ENCODE measurements at regions not wholly inside any gene's neighbourhood (a gene's known extent, or its start where the extent isn't known, plus 50 kb on each side); places are given as distances from the start of the nearest gene placed in this dataset.

DNA sequence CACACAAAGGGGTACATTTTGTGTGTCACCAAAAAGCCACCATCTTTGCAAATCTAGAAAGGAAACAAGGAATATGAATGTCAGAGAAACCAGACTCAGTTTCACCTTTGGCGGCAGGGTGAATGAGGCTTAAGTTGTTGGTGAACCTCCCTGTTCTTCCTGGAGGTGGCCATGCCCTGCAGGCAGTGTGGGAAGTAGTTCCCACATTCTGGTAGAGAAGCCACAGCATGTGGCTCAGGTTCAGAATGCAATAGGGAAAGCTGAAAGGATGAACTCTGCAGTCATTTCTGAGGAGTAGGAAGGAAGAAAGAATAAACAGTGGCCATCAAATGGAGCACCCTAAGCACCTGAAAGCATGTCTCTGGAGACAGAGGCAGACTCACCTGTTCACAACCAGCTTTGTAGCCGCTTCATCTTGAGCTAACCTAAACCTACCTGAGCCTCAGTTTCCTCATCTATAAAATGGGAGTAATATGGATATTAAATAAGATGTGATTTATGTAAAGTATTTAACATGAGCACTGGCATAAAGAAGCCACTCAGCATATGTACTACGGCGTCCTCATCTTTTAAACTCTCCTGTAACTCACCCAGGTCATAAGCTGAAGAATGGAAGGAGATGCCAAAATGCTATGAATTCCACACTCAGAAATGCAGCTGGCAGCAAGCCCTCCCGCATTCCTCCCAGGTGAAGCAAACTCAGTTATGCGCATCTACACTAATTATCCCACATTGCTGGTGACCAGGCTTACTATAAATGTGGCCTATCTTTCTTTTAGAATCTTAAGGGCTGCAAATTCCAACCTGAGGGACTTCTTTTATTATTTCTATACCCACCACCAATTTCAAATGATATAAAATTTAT lies 86.0 kb downstream of the ZNF608 start:
- intact Hi-C loops (cut with micrococcal nuclease), result no loop called here
- Mint-ChIP-seq H3K36me3 (ENCODE audit: low read depth) (no peaks in the 10 kb centered on the region), H3K27ac (no peak overlapping the region), H3K9me3 (no peaks in the 10 kb centered on the region), H3K4me3 (no peak overlapping the region), H3K27me3 (peaks cover 24% of the 10 kb centered on the region), H3K4me1 (ENCODE audit: low read depth) (no peaks in the 10 kb centered on the region)
- TF ChIP-seq, protein P1, sequence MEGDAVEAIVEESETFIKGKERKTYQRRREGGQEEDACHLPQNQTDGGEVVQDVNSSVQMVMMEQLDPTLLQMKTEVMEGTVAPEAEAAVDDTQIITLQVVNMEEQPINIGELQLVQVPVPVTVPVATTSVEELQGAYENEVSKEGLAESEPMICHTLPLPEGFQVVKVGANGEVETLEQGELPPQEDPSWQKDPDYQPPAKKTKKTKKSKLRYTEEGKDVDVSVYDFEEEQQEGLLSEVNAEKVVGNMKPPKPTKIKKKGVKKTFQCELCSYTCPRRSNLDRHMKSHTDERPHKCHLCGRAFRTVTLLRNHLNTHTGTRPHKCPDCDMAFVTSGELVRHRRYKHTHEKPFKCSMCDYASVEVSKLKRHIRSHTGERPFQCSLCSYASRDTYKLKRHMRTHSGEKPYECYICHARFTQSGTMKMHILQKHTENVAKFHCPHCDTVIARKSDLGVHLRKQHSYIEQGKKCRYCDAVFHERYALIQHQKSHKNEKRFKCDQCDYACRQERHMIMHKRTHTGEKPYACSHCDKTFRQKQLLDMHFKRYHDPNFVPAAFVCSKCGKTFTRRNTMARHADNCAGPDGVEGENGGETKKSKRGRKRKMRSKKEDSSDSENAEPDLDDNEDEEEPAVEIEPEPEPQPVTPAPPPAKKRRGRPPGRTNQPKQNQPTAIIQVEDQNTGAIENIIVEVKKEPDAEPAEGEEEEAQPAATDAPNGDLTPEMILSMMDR (IDR thresholded peaks at IDR 0.05), result no peak
- DNase-seq (no peak), ATAC-seq (no peak)
- ChIA-PET CTCF (no interaction called here), POLR2A (no interaction called here)

DNA sequence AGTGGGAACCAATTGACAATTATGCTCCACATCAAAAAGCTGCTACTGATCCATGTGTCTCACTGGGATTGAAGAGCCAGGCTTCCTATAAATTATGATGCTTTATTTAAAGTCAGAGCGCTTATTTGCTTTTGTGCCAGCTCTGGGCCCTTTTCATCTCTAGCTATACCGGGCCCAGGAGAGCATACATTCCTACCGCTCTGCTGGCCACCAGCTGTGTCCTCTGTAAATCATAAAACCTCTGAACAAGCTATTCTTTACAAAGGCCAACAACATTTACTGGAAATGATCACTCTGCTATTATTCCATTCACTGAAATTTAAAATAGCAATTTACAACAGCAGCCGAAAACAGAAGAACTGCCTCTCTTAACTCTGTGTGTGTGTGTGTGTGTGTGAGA lies 86.6 kb downstream of the ZNF608 start:
- no peaks in the 10 kb centered on the region for H3K36me3 Mint-ChIP-seq (ENCODE audit: low read depth)
- no peak for ATAC-seq
- no peaks in the 10 kb centered on the region for H3K9me3 Mint-ChIP-seq
- intact Hi-C loops (cut with micrococcal nuclease), result no loop called here
- H3K27me3 Mint-ChIP-seq, result peaks cover 24% of the 10 kb centered on the region
- H3K4me3 Mint-ChIP-seq, result no peak overlapping the region
- H3K27ac Mint-ChIP-seq, result no peak overlapping the region
- DNase-seq, result no peak
- ChIA-PET POLR2A (no interaction called here), CTCF (no interaction called here)
- TF ChIP-seq, protein P1 (IDR thresholded peaks at IDR 0.05), result no peak
- H3K4me1 Mint-ChIP-seq (ENCODE audit: low read depth), result no peaks in the 10 kb centered on the region

DNA sequence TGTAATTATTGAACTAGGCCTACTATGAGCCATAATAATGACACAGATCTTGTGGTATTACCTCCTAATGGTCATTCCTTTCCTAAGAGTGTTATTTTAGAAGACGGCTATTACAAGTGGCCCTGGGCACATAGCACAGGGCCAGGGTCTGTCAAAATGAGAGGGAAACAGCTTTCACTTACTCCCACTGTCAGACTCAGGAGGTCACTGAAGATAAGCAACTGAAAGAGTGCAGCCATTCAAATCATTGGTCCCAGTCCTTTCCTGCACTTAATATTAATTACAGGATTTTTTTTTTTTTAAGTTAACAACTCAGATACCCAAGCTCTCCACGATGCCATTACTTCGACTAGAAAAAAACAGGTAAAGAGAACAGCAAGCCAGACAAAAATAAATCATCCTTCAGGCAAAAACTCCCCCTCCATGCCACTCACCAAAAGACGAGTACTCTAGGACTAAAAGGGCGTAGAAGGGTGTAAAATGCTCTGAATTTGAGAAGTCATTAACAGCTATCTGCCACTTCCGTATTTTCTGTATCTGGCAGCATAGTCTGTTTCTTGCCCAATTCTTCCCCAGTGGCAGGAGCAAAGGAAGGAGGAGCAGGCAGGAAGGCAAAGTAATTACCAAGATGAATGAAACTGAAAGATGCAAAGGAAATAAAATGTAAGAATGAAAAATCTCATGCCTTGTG lies 87.4 kb downstream of the ZNF608 start:
- Mint-ChIP-seq H3K27me3 (peaks cover 24% of the 10 kb centered on the region), H3K4me1 (ENCODE audit: low read depth) (no peaks in the 10 kb centered on the region), H3K9me3 (no peaks in the 10 kb centered on the region), H3K36me3 (ENCODE audit: low read depth) (no peaks in the 10 kb centered on the region), H3K27ac (no peak overlapping the region), H3K4me3 (no peak overlapping the region)
- no peak for ATAC-seq
- intact Hi-C loops (cut with micrococcal nuclease), result no loop called here
- DNase-seq, result no peak
- POLR2A ChIA-PET, result no interaction called here
- CTCF ChIA-PET, result no interaction called here
- TF ChIP-seq, protein P1 (IDR thresholded peaks at IDR 0.05), result no peak

DNA sequence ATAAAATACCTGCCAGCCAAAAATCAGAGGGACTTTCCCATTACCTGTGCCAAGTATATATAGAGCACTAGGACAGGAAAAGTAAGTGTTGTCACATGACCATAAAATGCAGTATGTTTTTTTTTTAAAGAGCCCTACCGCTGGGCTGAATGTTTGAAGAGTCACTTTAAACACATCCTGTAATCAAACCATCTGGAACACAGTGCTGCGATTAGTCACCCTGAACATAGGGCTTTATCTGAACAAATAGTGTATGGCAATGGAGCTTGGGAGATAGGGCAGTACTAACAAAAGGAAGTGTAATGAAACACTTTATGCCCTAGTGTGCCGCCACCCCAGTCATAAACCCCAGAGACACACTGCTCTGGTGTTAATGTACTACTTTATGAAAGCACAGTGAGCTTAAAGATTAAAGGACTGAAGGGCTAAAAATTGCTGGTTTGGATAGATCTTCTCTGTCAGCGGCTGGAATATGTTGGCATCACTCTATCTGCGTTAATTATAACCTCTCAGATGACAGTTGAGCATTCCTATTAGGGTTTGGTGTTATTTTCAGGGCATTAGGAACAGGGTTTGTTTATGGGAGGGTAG lies 90.4 kb downstream of the ZNF608 start:
- Mint-ChIP-seq H3K4me1 (ENCODE audit: low read depth) (peaks cover 3% of the 10 kb centered on the region), H3K27ac (no peak overlapping the region), H3K27me3 (peaks cover 18% of the 10 kb centered on the region), H3K4me3 (no peak overlapping the region), H3K9me3 (no peaks in the 10 kb centered on the region), H3K36me3 (ENCODE audit: low read depth) (no peaks in the 10 kb centered on the region)
- POLR2A ChIA-PET, result no interaction called here
- TF ChIP-seq, protein P1 (IDR thresholded peaks at IDR 0.05), result no peak
- no peak for DNase-seq
- no peak for ATAC-seq
- CTCF ChIA-PET, result no interaction called here
- intact Hi-C loops (cut with micrococcal nuclease), result no loop called here
